GM12874 (cell line): ENCODE measurements at regions not wholly inside any gene's neighbourhood (a gene's known extent, or its start where the extent isn't known, plus 50 kb on each side); places are given as distances from the start of the nearest gene placed in this dataset.

Source experiments
- TF ChIP-seq, protein P1 (sequence below): IDR thresholded peaks from 2 replicates; pipeline ENCODE4 v1.5.1; 2011; ENCODE audit warnings: low read depth, mild to moderate bottlenecking, control low read depth, low read length, moderate library complexity; ENCODE audit not compliant: insufficient read depth

DNA sequence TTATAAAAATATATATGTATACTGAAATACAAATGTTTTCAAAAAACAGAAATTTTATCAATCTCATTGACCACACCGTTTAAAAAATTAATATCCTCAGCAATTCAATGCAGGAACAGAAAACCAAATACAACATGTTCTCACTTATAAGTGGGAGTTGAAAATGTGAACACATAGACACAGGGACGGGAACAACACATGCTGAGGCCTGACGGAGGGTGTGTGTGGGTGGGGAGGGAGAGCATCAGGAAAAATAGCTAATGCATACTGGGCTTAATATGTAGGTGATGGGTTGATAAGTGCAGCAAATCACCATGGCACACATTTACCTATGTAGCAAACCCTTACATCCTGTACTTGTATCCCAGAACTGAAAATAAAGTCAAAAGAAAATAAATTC lies 409.5 kb downstream of the MLLT3 start:
- TF ChIP-seq, protein P1, sequence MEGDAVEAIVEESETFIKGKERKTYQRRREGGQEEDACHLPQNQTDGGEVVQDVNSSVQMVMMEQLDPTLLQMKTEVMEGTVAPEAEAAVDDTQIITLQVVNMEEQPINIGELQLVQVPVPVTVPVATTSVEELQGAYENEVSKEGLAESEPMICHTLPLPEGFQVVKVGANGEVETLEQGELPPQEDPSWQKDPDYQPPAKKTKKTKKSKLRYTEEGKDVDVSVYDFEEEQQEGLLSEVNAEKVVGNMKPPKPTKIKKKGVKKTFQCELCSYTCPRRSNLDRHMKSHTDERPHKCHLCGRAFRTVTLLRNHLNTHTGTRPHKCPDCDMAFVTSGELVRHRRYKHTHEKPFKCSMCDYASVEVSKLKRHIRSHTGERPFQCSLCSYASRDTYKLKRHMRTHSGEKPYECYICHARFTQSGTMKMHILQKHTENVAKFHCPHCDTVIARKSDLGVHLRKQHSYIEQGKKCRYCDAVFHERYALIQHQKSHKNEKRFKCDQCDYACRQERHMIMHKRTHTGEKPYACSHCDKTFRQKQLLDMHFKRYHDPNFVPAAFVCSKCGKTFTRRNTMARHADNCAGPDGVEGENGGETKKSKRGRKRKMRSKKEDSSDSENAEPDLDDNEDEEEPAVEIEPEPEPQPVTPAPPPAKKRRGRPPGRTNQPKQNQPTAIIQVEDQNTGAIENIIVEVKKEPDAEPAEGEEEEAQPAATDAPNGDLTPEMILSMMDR: no peak

DNA sequence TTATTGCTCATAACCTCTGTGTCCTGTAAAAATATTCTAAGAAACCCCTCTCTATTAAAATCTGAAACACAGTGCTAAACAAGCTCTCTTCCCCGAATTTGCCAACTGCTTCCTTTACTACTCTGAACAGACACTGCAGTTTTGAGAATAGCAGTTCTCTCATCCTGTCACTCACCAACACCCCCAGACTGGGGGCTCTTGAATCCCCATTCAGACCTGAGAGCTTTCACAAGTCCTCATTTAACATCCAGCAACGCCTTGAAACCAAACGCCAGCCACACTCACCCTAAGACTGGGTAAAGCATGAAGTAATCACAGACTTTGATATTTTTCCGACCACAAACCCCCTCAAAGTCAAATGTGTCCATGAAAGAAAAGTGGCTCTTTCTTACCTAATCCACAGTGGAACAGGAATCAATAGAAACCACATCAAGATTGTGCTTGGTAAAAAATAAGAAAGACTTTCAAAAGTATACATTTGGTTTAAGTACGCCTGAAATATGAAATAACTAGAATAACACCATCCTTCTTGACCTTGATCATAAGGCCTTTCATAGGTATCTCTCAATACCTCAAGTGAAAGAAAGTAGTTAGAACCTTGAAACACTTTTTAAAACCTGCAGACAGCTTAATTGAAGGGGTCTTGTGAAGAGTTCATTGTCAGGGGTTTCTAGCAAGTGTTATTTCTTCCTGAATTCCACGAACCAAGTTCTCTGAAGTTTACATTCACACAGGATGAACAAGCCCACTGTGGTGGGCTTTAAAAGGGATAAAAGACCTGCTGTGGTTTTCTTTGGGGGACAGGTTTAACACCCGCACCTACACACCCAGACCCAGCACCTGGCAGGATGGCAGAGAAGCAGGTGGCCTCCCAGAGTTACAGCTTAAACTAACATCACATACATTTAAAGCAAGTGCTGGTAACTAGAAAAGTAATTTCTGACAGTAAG lies 412.6 kb downstream of the MLLT3 start:
- TF ChIP-seq, protein P1: no peak

DNA sequence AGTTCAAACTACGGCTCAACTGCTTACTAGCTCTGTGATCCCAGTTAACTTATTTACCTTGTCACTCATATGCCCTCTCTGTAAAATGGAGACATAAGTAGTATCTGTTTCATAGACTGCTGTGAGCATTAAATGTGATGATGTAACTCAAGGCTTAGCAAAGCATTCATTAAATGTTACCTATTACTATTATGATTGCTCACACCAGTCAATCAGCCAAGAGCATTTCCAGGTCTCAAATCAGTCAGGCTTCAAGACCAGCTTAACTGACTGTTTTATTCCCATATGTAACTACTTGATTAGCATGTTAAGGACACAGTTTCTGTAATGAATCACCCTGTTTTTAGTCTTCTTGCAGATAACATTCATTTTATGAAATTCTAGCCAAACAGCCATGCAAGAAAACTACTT lies 413.3 kb downstream of the MLLT3 start:
- TF ChIP-seq, protein P1: no peak

DNA sequence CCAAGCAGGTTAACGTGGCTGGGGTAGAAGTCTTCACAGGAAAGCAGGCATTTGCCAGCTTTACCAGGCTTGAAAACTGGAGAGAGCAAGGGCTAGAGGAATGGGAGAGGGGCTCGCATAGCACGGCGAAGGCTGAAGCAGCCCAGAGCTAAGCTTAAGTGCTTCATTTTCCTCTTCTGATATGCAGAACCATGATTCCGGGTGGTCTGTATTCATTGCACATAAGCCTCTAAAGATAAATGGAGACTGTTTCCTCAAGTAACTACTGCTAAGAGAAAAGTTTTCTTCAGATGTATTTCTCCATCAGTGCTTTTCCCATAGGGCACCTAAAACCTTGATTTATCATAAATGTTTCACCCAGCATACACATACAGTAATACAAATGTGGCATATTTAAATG lies 414.1 kb downstream of the MLLT3 start:
- TF ChIP-seq, protein P1: no peak

DNA sequence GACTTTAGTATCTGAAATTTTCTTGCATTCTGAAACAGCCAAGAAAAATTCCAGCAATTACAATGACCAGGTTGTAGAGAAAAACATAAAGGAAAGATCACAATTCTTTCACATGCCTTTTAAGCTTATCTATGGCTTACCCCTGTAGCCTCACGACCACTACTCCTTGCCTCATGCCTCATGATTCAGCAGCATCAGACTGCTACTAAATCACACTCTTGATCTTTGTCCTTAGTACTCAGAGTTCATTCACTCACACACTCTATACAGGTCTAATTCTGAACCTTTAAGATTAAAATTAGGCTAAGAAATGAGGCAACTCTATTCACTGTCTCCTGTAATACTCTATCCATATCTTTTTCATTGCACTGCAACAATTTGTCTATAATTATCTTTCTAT lies 415.1 kb downstream of the MLLT3 start:
- TF ChIP-seq, protein P1: no peak

DNA sequence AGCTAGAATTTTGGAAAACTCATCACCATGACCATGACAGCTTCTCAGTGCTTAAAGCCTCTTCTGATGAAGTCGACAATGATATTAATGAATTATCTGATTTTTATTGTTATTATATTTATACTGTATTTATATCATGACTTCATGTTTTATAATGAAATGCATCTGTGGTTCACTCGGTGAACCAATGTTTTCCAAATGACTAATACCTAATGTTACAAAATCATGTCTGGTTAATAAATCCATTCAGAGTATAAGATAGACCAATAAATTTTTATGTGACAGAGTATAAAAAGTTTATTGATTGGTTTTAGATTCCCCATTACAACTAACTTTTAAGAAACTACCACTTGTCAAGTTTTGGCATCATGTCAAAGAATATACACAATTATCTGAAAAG lies 416.5 kb downstream of the MLLT3 start:
- TF ChIP-seq, protein P1: no peak

DNA sequence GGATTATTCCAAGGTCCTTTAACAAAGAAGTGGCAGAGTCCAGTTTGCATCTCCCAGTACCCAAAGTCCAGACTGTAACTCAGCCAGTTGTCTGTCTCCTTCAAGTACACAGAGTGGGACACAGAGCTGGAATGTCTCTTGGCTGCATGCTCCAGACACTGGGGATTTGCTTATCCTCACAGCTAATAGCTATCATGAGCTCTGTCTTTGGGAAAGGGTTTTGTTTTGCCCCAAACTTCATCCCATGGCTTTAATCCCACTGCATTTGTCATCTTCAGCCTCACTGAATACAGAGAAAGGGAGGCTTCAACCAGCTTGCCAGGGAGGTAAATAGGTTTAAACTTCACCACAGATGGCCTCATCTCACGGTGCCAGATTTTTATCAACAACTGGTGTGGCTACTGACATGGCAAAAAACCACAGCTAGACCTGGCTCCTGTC lies 412.2 kb upstream of the SLC24A2 start:
- TF ChIP-seq, protein P1: no peak
